ENCODE measurements at regions not wholly inside any gene's neighbourhood (a gene's known extent, or its start where the extent isn't known, plus 50 kb on each side); places are given as distances from the start of the nearest gene placed in this dataset.
A peak's percentile ranks its signal among the peaks of the same experiment; 100 is the strongest.

DNA sequence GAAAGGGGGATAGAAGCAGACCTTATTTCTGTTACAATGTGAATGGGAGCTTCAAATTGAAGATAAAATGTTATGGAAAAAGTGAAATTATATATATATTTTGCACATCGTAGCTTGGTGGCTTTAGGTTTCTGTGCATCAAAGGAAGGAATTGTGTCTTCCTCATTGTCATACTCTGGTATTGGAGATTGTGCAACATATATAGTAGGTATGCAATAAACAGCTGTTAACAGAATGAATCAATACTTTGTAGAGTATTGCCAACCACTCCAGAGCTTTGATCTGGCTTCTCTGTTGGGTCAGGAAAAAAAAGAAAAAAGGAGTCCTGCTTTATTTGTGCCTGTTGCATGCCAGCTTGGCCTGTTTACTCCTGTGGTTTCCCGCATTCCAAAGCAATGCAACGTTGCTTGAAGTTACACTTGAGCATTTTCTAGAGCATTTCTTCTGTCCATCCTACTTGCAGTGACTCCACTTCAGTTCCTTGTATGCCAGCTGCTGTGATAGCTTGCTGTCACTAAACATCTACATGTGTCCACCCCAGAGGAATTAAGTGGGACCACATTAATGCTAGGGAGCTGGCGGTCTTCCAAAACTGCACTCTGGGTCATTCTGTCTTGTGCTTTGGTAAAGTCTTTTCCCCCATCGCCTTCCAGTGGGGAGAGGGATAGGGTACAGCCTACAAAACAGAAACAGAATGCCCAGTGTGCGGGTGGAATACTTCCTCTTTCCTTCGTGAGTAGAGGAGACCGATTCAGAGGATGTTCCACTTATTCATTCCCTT, 62.0 kb upstream of the MEF2C start:
- Histone ChIP-seq H3K9me3 (ENCODE audit: control insufficient read depth in 2 of 3, insufficient read depth in 1 of 3, low read length in 3 of 3) (no peaks in the 10 kb centered on the region), H3K27me3 (ENCODE audit: control insufficient read depth, insufficient read depth, low read length) (no peaks in the 10 kb centered on the region), H3K9ac (ENCODE audit: low read length in 3 of 3) (no peak overlapping the region), H3K36me3 (ENCODE audit: control insufficient read depth in 2 of 3, insufficient read depth in 3 of 3, low read length in 3 of 3) (no peaks in the 10 kb centered on the region), H3K4me3 (ENCODE audit: low read length in 3 of 3) (no peak overlapping the region), H3K27ac (ENCODE audit: low read depth in 2 of 2, low read length in 2 of 2) (no peak overlapping the region), H3K4me1 (ENCODE audit: control insufficient read depth in 2 of 3, insufficient read depth in 2 of 3, low read depth in 1 of 3, low read length in 3 of 3) (peaks cover 0 to 2% (median 0%) of the 10 kb centered on the region in 3 donors)
- DNase-seq (no peak), FAIRE-seq (no peak)
- intact Hi-C loops (cut with DNase I) = no loop called here
- TF ChIP-seq, protein P1, sequence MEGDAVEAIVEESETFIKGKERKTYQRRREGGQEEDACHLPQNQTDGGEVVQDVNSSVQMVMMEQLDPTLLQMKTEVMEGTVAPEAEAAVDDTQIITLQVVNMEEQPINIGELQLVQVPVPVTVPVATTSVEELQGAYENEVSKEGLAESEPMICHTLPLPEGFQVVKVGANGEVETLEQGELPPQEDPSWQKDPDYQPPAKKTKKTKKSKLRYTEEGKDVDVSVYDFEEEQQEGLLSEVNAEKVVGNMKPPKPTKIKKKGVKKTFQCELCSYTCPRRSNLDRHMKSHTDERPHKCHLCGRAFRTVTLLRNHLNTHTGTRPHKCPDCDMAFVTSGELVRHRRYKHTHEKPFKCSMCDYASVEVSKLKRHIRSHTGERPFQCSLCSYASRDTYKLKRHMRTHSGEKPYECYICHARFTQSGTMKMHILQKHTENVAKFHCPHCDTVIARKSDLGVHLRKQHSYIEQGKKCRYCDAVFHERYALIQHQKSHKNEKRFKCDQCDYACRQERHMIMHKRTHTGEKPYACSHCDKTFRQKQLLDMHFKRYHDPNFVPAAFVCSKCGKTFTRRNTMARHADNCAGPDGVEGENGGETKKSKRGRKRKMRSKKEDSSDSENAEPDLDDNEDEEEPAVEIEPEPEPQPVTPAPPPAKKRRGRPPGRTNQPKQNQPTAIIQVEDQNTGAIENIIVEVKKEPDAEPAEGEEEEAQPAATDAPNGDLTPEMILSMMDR (IDR thresholded peaks at IDR 0.05; ENCODE audit: borderline replicate concordance, extremely low read depth, insufficient read depth) = no peak

DNA sequence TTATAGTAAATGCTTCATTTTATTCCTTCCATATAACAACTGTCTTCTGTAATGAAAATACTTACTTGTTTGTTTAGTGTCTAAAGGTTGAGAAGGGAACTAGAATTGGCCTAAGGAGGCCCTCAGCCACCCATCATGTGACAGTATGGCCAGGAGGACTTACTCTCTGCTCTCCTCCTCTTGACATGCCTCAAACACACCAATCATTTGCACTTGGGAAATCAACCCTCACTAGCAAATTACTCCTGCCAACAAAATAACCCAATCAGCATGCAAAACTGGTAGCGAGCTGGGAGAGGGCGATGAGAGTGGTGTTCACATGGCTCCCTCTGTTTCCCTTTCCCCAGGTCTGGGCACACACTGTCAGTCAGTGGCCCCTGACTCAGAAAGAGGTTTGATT, 58.6 kb upstream of the MEF2C start:
- no peak for FAIRE-seq
- TF ChIP-seq, protein P1 (IDR thresholded peaks at IDR 0.05; ENCODE audit: borderline replicate concordance, extremely low read depth, insufficient read depth) = no peak
- Histone ChIP-seq H3K36me3 (ENCODE audit: control insufficient read depth in 2 of 3, insufficient read depth in 3 of 3, low read length in 3 of 3) (no peaks in the 10 kb centered on the region), H3K27me3 (ENCODE audit: control insufficient read depth, insufficient read depth, low read length) (no peaks in the 10 kb centered on the region), H3K9ac (ENCODE audit: low read length in 3 of 3) (no peak overlapping the region), H3K9me3 (ENCODE audit: control insufficient read depth in 2 of 3, insufficient read depth in 1 of 3, low read length in 3 of 3) (no peaks in the 10 kb centered on the region), H3K4me3 (ENCODE audit: low read length in 3 of 3) (no peak overlapping the region), H3K27ac (ENCODE audit: low read depth in 2 of 2, low read length in 2 of 2) (no peak overlapping the region), H3K4me1 (ENCODE audit: control insufficient read depth in 2 of 3, insufficient read depth in 2 of 3, low read depth in 1 of 3, low read length in 3 of 3) (peaks cover 0 to 2% (median 0%) of the 10 kb centered on the region in 3 donors)
- intact Hi-C loops (cut with DNase I) = no loop called here
- peak in 1 of 5 donors; percentile 32 for DNase-seq

DNA sequence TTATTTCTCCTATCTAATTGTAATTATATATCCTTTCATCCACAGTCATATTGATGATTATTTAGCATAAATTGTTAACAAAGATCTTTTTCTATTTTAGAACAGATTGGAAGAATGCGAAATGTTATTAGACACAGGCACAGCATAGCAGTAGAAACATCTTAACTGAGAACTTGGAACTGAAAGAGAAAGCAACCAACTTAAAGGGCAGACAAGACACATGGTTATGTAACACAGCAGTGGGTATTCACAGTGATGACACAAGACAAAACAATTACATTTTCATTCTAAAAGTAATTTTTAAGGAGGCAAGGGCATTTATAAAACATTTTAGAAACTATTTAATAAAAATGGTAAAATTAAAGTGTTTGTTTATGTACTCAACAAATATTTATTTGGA, 57.7 kb upstream of the MEF2C start:
- Histone ChIP-seq H3K4me1 (ENCODE audit: control insufficient read depth in 2 of 3, insufficient read depth in 2 of 3, low read depth in 1 of 3, low read length in 3 of 3) (peaks cover 0 to 2% (median 0%) of the 10 kb centered on the region in 3 donors), H3K27me3 (ENCODE audit: control insufficient read depth, insufficient read depth, low read length) (no peaks in the 10 kb centered on the region), H3K9ac (ENCODE audit: low read length in 3 of 3) (no peak overlapping the region), H3K4me3 (ENCODE audit: low read length in 3 of 3) (no peak overlapping the region), H3K9me3 (ENCODE audit: control insufficient read depth in 2 of 3, insufficient read depth in 1 of 3, low read length in 3 of 3) (no peaks in the 10 kb centered on the region), H3K27ac (ENCODE audit: low read depth in 2 of 2, low read length in 2 of 2) (no peak overlapping the region), H3K36me3 (ENCODE audit: control insufficient read depth in 2 of 3, insufficient read depth in 3 of 3, low read length in 3 of 3) (no peaks in the 10 kb centered on the region)
- FAIRE-seq (no peak), DNase-seq (no peak)
- TF ChIP-seq, protein P1 (IDR thresholded peaks at IDR 0.05; ENCODE audit: borderline replicate concordance, extremely low read depth, insufficient read depth) = no peak
- intact Hi-C loops (cut with DNase I) = no loop called here
